Right lobe of liver (tissue), 6 donors: ENCODE measurements at regions not wholly inside any gene's neighbourhood (a gene's known extent, or its start where the extent isn't known, plus 50 kb on each side); places are given as distances from the start of the nearest gene placed in this dataset.

Experiments
- ATAC-seq, 4 donors: fragments of 200-7000 bp; cut with Tn5 transposase; one replicate each; pipeline ENCODE4 v1.9.1; 2020; ENCODE audit warnings: mild to moderate bottlenecking in 4 of 4, moderate library complexity in 4 of 4
- DNase-seq, 3 donors: peaks; one replicate each; pipeline ENCODE4 v3.0.0-alpha.2; 2020
- H3K27ac ChIP-seq, 3 donors: fragments of 200-600 bp; one replicate each; pipeline ENCODE4 v1.8.0; 2022
- H3K27me3 ChIP-seq, 2 donors: fragments of 200-600 bp; one replicate each; pipeline ENCODE4 v1.8.0; 2022
- H3K36me3 ChIP-seq, 4 donors: fragments of 200-600 bp; sonication (generic) in 1 of 4; one replicate each; pipeline versions ENCODE4 v1.5.1 to v1.8.0; 2017 to 2022; ENCODE audit warnings: control low read depth in 1 of 4
- H3K4me1 ChIP-seq, 4 donors: fragments of 200-600 bp; sonication (generic) in 1 of 4; one replicate each; pipeline versions ENCODE4 v1.5.1 to v1.8.0; 2017 to 2022; ENCODE audit warnings: control low read depth in 1 of 4
- H3K4me3 ChIP-seq, 3 donors: fragments of 200-600 bp; one replicate each; pipeline ENCODE4 v1.8.0; 2022
- H3K9me3 ChIP-seq, 4 donors: fragments of 200-600 bp; sonication (generic) in 1 of 4; one replicate each; pipeline versions ENCODE4 v1.5.1 to v1.8.0; 2017 to 2022; ENCODE audit warnings: control low read depth in 1 of 4
- POLR2A ChIP-seq: fragments of 450-650 bp; IDR thresholded peaks from one replicate; pipeline ENCODE4 v1.6.1; 2017; ENCODE audit warnings: antibody characterized with exemption, mild to moderate bottlenecking
- WGBS: methylation state at CpG from one replicate; pipeline ENCODE4 v1.1.6; 2018; ENCODE audit warnings: low coverage, low lambda C conversion rate; ENCODE audit not compliant: insufficient coverage; ENCODE audit errors: missing lambda C conversion rate; 5-methylcytosine and 5-hydroxymethylcytosine counted together
- intact Hi-C, 2 donors: fragments of 100-400 bp; cut with DNase I; formaldehyde crosslinking; loops; one replicate each; pipeline versions ENCODE4 v1.11.2 to v1.14.1; 2022
- TF ChIP-seq, protein P1 (sequence below), 4 donors: fragments of 200-600 bp in 3 of 4; fragments of 450-650 bp in 1 of 4; IDR thresholded peaks; one replicate each; pipeline versions ENCODE4 v1.5.1 to v1.8.0; 2016 to 2022; ENCODE audit warnings: antibody characterized with exemption in 4 of 4, mild to moderate bottlenecking in 2 of 4
- donor health status: DM: no; HTN: yes; CAD: no.
- donor health status: DM: no; HTN: no; CAD: no.
- donor health status: DM: no; HTN: no; CAD: no.
- donor health status: DM: no; HTN: yes; CAD: no.
- donor health status: DM: no; HTN: yes; CAD: no.

DNA sequence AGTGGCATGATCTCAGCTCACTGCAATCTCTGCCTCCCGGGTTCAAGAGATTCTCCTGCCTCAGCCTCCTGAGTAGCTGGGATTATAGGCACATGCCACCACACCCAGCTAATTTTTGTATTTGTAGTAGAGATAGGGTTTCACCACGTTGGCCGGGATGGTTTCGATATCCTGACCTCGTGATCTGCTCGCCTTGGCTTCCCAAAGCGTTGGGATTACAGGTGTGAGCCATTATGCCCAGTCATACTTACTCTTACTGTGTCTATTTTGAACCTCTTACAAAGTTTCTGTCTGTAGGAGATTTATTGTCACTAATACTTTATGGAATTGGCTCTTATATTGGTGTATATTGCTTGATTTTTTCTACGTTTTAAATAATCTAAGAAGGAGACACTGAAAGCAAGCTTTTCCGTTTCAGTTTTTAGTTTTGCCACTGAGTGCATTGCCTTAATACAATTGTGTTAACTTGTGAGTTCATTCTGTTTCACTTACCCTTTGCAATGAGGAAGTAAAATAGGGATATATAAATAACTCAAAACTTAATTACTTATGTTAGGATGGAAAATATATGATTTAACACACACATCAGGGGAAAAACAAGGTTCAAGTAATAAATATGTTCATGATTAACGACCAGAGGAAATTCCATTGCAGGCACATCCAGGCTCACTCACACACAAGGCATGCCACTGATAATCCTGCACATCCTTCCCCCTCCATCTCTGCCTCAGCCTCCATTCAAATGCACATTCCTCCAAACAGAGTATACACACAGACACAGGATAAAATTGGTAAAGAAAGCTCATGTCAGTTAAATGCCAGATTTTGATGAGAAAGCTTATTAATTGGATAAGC, 279.3 kb upstream of the RASGRP1 start:
- H3K9me3 ChIP-seq: no peaks in the 10 kb centered on the region
- intact Hi-C loops: no loop called here
- no peaks in the 10 kb centered on the region for H3K27me3 ChIP-seq
- H3K27ac ChIP-seq: no peak overlapping the region
- TF ChIP-seq, protein P1, sequence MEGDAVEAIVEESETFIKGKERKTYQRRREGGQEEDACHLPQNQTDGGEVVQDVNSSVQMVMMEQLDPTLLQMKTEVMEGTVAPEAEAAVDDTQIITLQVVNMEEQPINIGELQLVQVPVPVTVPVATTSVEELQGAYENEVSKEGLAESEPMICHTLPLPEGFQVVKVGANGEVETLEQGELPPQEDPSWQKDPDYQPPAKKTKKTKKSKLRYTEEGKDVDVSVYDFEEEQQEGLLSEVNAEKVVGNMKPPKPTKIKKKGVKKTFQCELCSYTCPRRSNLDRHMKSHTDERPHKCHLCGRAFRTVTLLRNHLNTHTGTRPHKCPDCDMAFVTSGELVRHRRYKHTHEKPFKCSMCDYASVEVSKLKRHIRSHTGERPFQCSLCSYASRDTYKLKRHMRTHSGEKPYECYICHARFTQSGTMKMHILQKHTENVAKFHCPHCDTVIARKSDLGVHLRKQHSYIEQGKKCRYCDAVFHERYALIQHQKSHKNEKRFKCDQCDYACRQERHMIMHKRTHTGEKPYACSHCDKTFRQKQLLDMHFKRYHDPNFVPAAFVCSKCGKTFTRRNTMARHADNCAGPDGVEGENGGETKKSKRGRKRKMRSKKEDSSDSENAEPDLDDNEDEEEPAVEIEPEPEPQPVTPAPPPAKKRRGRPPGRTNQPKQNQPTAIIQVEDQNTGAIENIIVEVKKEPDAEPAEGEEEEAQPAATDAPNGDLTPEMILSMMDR (IDR thresholded peaks at IDR 0.05): no peak
- no peak for TF ChIP-seq POLR2A
- DNase-seq: no peak
- ATAC-seq: peak in 2 of 4 donors; percentile 39 to 75
- 45% methylated on average over 10 of the region's 10 CpGs for WGBS
- H3K4me1 ChIP-seq: no peaks in the 10 kb centered on the region
- no peak overlapping the region for H3K4me3 ChIP-seq
- H3K36me3 ChIP-seq: no peaks in the 10 kb centered on the region

DNA sequence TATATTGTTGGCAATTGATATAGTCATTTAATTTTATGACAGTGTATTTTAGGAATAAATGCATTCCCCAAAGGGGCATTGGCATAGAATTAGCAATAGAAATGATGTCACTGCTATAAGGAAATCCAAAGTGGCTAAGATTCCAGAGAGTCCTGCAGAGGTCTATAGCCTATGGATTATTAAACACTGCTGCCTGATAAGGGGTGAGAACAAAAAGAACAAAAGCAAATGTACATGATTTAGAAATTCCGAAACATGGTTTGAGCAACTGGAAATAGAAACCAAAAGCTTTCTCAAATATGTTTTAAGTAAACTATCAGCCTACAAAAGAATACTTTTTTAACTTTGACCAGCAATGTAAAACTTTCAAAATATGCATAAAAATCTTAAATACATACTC, 280.1 kb upstream of the RASGRP1 start:
- Histone ChIP-seq H3K4me3 (no peak overlapping the region), H3K9me3 (no peaks in the 10 kb centered on the region), H3K36me3 (no peaks in the 10 kb centered on the region), H3K27me3 (no peaks in the 10 kb centered on the region), H3K27ac (no peak overlapping the region), H3K4me1 (no peaks in the 10 kb centered on the region)
- TF ChIP-seq, protein P1 (IDR thresholded peaks at IDR 0.05): no peak
- TF ChIP-seq POLR2A: no peak
- WGBS: 67% methylated on average over 1 of the region's 1 CpG
- ATAC-seq: no peak
- DNase-seq: no peak
- intact Hi-C loops: no loop called here

DNA sequence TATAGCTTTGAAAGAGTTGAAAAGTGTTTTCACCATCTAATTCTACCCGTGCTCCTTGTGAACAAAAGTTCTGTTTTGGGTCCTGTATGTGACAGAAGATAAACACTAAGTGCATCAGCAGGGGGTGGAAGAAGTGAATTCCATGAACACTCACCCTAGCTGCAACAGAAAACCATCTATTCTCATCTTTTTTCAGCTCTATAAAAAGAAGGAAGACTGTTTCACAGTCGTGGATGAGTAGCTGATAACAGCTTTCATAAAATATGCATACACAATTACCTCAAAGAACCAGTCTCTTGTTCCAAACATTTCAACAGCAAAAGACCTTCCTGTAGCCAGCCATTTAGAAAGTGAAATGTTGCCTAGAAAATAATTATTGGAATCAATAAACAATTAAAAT, 281.7 kb upstream of the RASGRP1 start:
- no peak for TF ChIP-seq POLR2A
- TF ChIP-seq, protein P1 (IDR thresholded peaks at IDR 0.05): no peak
- H3K4me1 ChIP-seq: no peaks in the 10 kb centered on the region
- intact Hi-C loops: no loop called here

DNA sequence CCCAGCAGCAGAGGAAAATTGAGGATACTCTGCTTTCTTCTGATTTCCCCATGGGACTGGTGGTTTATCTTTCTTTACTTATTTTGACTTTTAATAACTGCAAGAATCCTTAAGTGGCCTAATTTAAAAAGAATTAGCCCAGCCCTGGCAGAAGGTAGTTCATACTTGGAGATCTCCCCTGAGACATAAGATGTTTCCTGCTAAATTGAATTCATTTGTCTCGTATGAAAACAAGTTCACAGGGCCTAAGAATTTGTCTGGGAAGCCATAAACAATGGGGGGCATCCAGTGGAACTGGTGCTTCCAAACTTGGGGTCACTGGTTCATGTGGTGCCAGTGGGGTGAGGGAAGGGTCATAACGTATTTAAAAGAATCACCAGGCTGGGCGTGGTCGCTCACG, 283.1 kb upstream of the RASGRP1 start:
- Histone ChIP-seq H3K9me3 (no peaks in the 10 kb centered on the region), H3K4me3 (no peak overlapping the region), H3K27me3 (no peaks in the 10 kb centered on the region), H3K4me1 (no peaks in the 10 kb centered on the region), H3K27ac (no peak overlapping the region), H3K36me3 (no peaks in the 10 kb centered on the region)
- 61% methylated on average over 5 of the region's 5 CpGs for WGBS
- ATAC-seq (no peak), DNase-seq (no peak)
- intact Hi-C loops: no loop called here
- TF ChIP-seq, protein P1 (IDR thresholded peaks at IDR 0.05): no peak
- no peak for TF ChIP-seq POLR2A

More for the DNA sequence above, 281.7 kb upstream of the RASGRP1 start:
- WGBS: 52% methylated on average over 2 of the region's 2 CpGs
- H3K9me3 ChIP-seq: no peaks in the 10 kb centered on the region
- no peaks in the 10 kb centered on the region for H3K27me3 ChIP-seq
- H3K4me3 ChIP-seq: no peak overlapping the region
- ATAC-seq (no peak), DNase-seq (no peak)
- H3K36me3 ChIP-seq: no peaks in the 10 kb centered on the region
- H3K27ac ChIP-seq: no peak overlapping the region
